ENCODE measurements at regions not wholly inside any gene's neighbourhood (a gene's known extent, or its start where the extent isn't known, plus 50 kb on each side); places are given as distances from the start of the nearest gene placed in this dataset.

DNA sequence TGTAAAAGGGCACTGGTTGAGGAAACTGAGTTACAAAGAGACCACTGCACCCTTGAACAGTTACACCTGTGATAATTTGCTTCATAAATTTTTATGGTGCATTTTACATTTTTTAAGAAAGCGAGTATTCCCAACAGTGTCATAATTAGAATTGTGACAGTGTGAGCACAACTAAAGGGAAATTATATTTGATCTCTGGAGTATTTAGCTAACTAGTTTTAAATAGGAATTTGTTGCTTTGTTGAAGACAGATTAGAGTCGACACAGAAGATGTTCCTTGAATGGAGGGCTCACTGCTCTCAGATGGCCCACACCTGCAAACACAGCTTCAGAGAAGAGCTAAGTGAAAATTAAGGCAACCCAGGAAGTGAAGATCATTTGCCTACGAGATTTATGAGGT lies 555.0 kb upstream of the GOT2 start:
- Histone ChIP-seq H3K36me3 (ENCODE audit: low read length) (no peaks in the 10 kb centered on the region), H3K27ac (ENCODE audit: low read depth, low read length) (no peak overlapping the region), H3K4me2 (ENCODE audit: low read depth, low read length, poor library complexity, severe bottlenecking) (no peak overlapping the region), H3K27me3 (ENCODE audit: low read length) (no peaks in the 10 kb centered on the region), H3K79me2 (ENCODE audit: insufficient read depth, low read length) (no peaks in the 10 kb centered on the region), H3K9me3 (ENCODE audit: insufficient read depth, low read length) (no peaks in the 10 kb centered on the region), H2AFZ (ENCODE audit: low read depth, low read length, severe bottlenecking) (no peak overlapping the region), H3K9me2 (replicated peaks; ENCODE audit: insufficient read depth, low read length) (no peaks in the 10 kb centered on the region), H3F3A (ENCODE audit: insufficient read depth) (no peaks in the 10 kb centered on the region), H3K4me3 (ENCODE audit: insufficient read depth, low read length, poor library complexity, severe bottlenecking) (no peak overlapping the region), H3K9ac (ENCODE audit: low read length) (no peak overlapping the region), H4K20me1 (ENCODE audit: low read depth, low read length) (no peaks in the 10 kb centered on the region)
- TF ChIP-seq, protein P1, sequence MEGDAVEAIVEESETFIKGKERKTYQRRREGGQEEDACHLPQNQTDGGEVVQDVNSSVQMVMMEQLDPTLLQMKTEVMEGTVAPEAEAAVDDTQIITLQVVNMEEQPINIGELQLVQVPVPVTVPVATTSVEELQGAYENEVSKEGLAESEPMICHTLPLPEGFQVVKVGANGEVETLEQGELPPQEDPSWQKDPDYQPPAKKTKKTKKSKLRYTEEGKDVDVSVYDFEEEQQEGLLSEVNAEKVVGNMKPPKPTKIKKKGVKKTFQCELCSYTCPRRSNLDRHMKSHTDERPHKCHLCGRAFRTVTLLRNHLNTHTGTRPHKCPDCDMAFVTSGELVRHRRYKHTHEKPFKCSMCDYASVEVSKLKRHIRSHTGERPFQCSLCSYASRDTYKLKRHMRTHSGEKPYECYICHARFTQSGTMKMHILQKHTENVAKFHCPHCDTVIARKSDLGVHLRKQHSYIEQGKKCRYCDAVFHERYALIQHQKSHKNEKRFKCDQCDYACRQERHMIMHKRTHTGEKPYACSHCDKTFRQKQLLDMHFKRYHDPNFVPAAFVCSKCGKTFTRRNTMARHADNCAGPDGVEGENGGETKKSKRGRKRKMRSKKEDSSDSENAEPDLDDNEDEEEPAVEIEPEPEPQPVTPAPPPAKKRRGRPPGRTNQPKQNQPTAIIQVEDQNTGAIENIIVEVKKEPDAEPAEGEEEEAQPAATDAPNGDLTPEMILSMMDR (IDR thresholded peaks at IDR 0.05; ENCODE audit: insufficient read depth, low read length, poor library complexity, severe bottlenecking): no peak
- no peak for TF ChIP-seq EZH2phosphoT487 (conservative IDR thresholded peaks at IDR 0.05; ENCODE audit: low read length)

DNA sequence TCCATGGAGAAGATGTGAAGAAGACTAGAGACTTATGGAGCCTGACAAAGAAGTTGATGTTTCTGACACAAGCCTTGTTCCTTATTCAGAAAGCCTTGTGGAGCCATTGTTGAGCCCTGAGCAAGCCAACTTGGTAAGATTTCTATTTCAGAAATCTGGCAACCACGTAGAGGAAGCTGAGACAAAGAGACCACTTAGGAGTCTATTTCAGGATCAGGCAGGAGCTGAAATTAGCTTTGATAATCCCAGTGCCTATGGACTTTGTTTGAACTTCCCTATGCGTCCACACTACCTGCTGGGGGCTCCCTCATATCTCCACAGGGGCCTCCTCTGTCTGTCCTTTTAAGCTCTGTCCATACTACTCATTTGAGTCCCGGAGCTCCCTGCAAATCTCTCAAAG lies 540.0 kb upstream of the GOT2 start:
- no peak overlapping the region for H3K9ac ChIP-seq (ENCODE audit: low read length)
- H3K36me3 ChIP-seq (ENCODE audit: low read length): no peaks in the 10 kb centered on the region
- TF ChIP-seq, protein P1 (IDR thresholded peaks at IDR 0.05; ENCODE audit: insufficient read depth, low read length, poor library complexity, severe bottlenecking): no peak
- TF ChIP-seq EZH2phosphoT487 (conservative IDR thresholded peaks at IDR 0.05; ENCODE audit: low read length): no peak
- no peaks in the 10 kb centered on the region for H3K27me3 ChIP-seq (ENCODE audit: low read length)
- no peak overlapping the region for H3K4me3 ChIP-seq (ENCODE audit: insufficient read depth, low read length, poor library complexity, severe bottlenecking)
- no peak overlapping the region for H3K4me2 ChIP-seq (ENCODE audit: low read depth, low read length, poor library complexity, severe bottlenecking)
- H3K9me2 ChIP-seq (replicated peaks; ENCODE audit: insufficient read depth, low read length): no peaks in the 10 kb centered on the region
- H4K20me1 ChIP-seq (ENCODE audit: low read depth, low read length): no peaks in the 10 kb centered on the region
- H2AFZ ChIP-seq (ENCODE audit: low read depth, low read length, severe bottlenecking): no peak overlapping the region
- H3K27ac ChIP-seq (ENCODE audit: low read depth, low read length): no peak overlapping the region
- no peaks in the 10 kb centered on the region for H3K79me2 ChIP-seq (ENCODE audit: insufficient read depth, low read length)
- H3F3A ChIP-seq (ENCODE audit: insufficient read depth): no peaks in the 10 kb centered on the region
- H3K9me3 ChIP-seq (ENCODE audit: insufficient read depth, low read length): no peaks in the 10 kb centered on the region

DNA sequence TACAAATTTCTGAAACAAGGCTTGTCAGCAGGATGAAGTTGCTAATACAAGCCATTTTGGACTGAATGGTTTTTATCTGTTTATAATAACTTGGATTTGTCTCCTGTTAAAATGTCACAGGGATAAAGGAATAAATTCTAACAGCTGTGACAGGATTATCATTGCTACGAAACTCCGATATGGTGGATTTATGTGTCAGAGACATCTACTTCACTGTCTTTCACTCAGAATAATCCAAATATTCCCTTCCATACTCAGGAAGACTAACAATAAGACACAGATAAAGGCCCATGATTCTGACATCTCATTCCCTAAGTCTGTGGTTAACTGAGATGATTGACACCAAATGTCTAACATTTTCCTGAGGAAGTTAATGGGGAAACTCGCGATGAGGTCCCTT lies 529.8 kb upstream of the GOT2 start:
- Histone ChIP-seq H3K4me2 (ENCODE audit: low read depth, low read length, poor library complexity, severe bottlenecking) (no peak overlapping the region), H3K27ac (ENCODE audit: low read depth, low read length) (no peak overlapping the region), H3K36me3 (ENCODE audit: low read length) (no peaks in the 10 kb centered on the region), H3K27me3 (ENCODE audit: low read length) (no peaks in the 10 kb centered on the region), H3K9me2 (replicated peaks; ENCODE audit: insufficient read depth, low read length) (no peaks in the 10 kb centered on the region), H3F3A (ENCODE audit: insufficient read depth) (no peaks in the 10 kb centered on the region), H3K4me3 (ENCODE audit: insufficient read depth, low read length, poor library complexity, severe bottlenecking) (no peak overlapping the region), H2AFZ (ENCODE audit: low read depth, low read length, severe bottlenecking) (no peak overlapping the region), H3K9ac (ENCODE audit: low read length) (no peak overlapping the region), H4K20me1 (ENCODE audit: low read depth, low read length) (no peaks in the 10 kb centered on the region), H3K79me2 (ENCODE audit: insufficient read depth, low read length) (no peaks in the 10 kb centered on the region), H3K9me3 (ENCODE audit: insufficient read depth, low read length) (no peaks in the 10 kb centered on the region)
- no peak for TF ChIP-seq EZH2phosphoT487 (conservative IDR thresholded peaks at IDR 0.05; ENCODE audit: low read length)
- TF ChIP-seq, protein P1 (IDR thresholded peaks at IDR 0.05; ENCODE audit: insufficient read depth, low read length, poor library complexity, severe bottlenecking): no peak

DNA sequence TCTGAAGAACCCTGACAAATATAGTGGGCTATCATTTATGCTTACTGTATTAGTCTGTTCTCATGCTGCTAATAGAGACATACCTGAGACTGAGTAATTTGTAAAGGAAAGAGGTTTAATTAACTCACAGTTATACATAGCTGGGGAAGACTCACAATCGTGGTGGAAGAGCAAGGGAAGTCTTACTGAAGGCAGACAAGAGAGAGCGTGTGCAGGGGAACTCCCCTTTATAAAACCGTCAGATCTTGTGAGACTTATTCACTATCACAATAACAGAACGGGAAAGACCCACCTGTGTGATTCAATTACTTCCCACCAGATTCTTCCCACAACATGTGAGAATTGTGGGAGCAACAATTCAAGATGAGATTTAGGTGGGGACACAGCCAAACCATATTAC lies 526.8 kb upstream of the GOT2 start:
- Histone ChIP-seq H3K9ac (ENCODE audit: low read length) (no peak overlapping the region), H3F3A (ENCODE audit: insufficient read depth) (no peaks in the 10 kb centered on the region), H3K79me2 (ENCODE audit: insufficient read depth, low read length) (no peaks in the 10 kb centered on the region), H3K9me2 (replicated peaks; ENCODE audit: insufficient read depth, low read length) (no peaks in the 10 kb centered on the region), H4K20me1 (ENCODE audit: low read depth, low read length) (no peaks in the 10 kb centered on the region), H3K27me3 (ENCODE audit: low read length) (no peaks in the 10 kb centered on the region), H2AFZ (ENCODE audit: low read depth, low read length, severe bottlenecking) (no peak overlapping the region), H3K27ac (ENCODE audit: low read depth, low read length) (no peak overlapping the region), H3K4me3 (ENCODE audit: insufficient read depth, low read length, poor library complexity, severe bottlenecking) (no peak overlapping the region), H3K9me3 (ENCODE audit: insufficient read depth, low read length) (no peaks in the 10 kb centered on the region), H3K36me3 (ENCODE audit: low read length) (no peaks in the 10 kb centered on the region), H3K4me2 (ENCODE audit: low read depth, low read length, poor library complexity, severe bottlenecking) (no peak overlapping the region)
- TF ChIP-seq, protein P1 (IDR thresholded peaks at IDR 0.05; ENCODE audit: insufficient read depth, low read length, poor library complexity, severe bottlenecking): no peak
- TF ChIP-seq EZH2phosphoT487 (conservative IDR thresholded peaks at IDR 0.05; ENCODE audit: low read length): no peak

Measured in SU-DHL-6 (cell line).